GM19023 (cell line): ENCODE measurements at regions not wholly inside any gene's neighbourhood (a gene's known extent, or its start where the extent isn't known, plus 50 kb on each side); places are given as distances from the start of the nearest gene placed in this dataset.
"Not testable (repeated sequence)": the region's sequence is repeated elsewhere in the genome, so short reads cannot be mapped to it uniquely, and the experiment has no call there.

Source experiments
- ATAC-seq: cut with Tn5 transposase; IDR thresholded peaks from one replicate; pipeline ENCODE4 v1.9.1; 2021; ENCODE audit warnings: mild to moderate bottlenecking, moderate library complexity; ENCODE audit not compliant: unreplicated experiment

- ATAC-seq: no peak
These were observed 292.3 kb upstream of the CADM2 start for GRCh38 chr3:84666468-84666867.

GRCh38 chr3:84679211-84679610, 279.6 kb upstream of the CADM2 start:
- no peak for ATAC-seq

GRCh38 chr3:84680700-84681099, 278.1 kb upstream of the CADM2 start:
- no peak for ATAC-seq

GRCh38 chr3:84683493-84683892, 275.3 kb upstream of the CADM2 start:
- ATAC-seq: no peak

GRCh38 chr3:84685467-84685866, 273.3 kb upstream of the CADM2 start:
- no peak for ATAC-seq

- no peak for ATAC-seq
These were observed 266.5 kb upstream of the CADM2 start for GRCh38 chr3:84692261-84692660.

- not testable (repeated sequence) for ATAC-seq
These were observed 248.5 kb upstream of the CADM2 start for GRCh38 chr3:84710288-84710687.

- no peak for ATAC-seq
These were observed 240.9 kb upstream of the CADM2 start for GRCh38 chr3:84717894-84718293.

- ATAC-seq: no peak
These were observed 233.9 kb upstream of the CADM2 start for GRCh38 chr3:84724877-84725276.

GRCh38 chr3:84727616-84728015, 231.2 kb upstream of the CADM2 start:
- no peak for ATAC-seq

GRCh38 chr3:84734731-84735130, 224.1 kb upstream of the CADM2 start:
- not testable (repeated sequence) for ATAC-seq

- ATAC-seq: no peak
These were observed 220.7 kb upstream of the CADM2 start for GRCh38 chr3:84738086-84738485.

GRCh38 chr3:84742915-84743425, 215.8 kb upstream of the CADM2 start:
- ATAC-seq: no peak

GRCh38 chr3:84744130-84744529, 214.7 kb upstream of the CADM2 start:
- ATAC-seq: no peak

GRCh38 chr3:84755860-84756259, 202.9 kb upstream of the CADM2 start:
- ATAC-seq: no peak

GRCh38 chr3:84759361-84759760, 199.4 kb upstream of the CADM2 start:
- no peak for ATAC-seq

GRCh38 chr3:84772841-84773240, 185.9 kb upstream of the CADM2 start:
- no peak for ATAC-seq

GRCh38 chr3:84783281-84783680, 175.5 kb upstream of the CADM2 start:
- ATAC-seq: no peak

GRCh38 chr3:84789961-84790360, 168.8 kb upstream of the CADM2 start:
- no peak for ATAC-seq

GRCh38 chr3:84806958-84807357, 151.8 kb upstream of the CADM2 start:
- no peak for ATAC-seq

- no peak for ATAC-seq
These were observed 138.7 kb upstream of the CADM2 start for GRCh38 chr3:84820126-84820525.

GRCh38 chr3:84820906-84821305, 137.9 kb upstream of the CADM2 start:
- no peak for ATAC-seq

- ATAC-seq: no peak
These were observed 133.0 kb upstream of the CADM2 start for GRCh38 chr3:84825817-84826216.

GRCh38 chr3:84830476-84830875, 128.3 kb upstream of the CADM2 start:
- no peak for ATAC-seq
